Activated CD8-positive, alpha-beta memory T cell treated with anti-CD3 and anti-CD28 coated beads for 36 hours (primary cell): ENCODE measurements at regions not wholly inside any gene's neighbourhood (a gene's known extent, or its start where the extent isn't known, plus 50 kb on each side); places are given as distances from the start of the nearest gene placed in this dataset.

Experiments
- CTCF ChIA-PET: fragments of 350-600 bp; sonication (Branson Sonifier 250); formaldehyde crosslinking; loops from one replicate; lab custom pipeline; 2021; ENCODE audit warnings: antibody characterized with exemption; lab: Charles Lee
- POLR2A ChIA-PET: fragments of 350-600 bp; sonication (Branson Sonifier 250); formaldehyde crosslinking; loops from one replicate; lab custom pipeline; 2021; ENCODE audit warnings: antibody characterized with exemption; lab: Charles Lee

DNA sequence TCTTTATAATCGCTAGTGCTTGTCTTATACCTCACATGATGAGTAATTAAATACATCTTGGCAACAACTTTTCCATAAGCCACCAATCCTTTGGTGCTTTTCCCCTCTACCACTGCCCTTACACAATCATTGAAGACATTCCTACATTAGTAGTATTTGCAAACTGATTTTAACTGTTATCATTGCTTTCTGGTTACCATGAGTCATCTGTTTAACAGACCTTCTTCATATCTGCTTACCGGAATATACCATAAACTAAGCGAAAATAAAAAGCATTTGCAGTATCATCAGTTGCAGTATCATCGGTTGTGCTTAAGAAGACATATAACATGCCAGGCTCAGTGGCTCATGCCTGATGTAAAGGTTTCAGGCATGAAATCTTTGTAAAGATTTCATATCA lies 54.8 kb upstream of the PLEKHA5 start:
- CTCF ChIA-PET, result no interaction called here

DNA sequence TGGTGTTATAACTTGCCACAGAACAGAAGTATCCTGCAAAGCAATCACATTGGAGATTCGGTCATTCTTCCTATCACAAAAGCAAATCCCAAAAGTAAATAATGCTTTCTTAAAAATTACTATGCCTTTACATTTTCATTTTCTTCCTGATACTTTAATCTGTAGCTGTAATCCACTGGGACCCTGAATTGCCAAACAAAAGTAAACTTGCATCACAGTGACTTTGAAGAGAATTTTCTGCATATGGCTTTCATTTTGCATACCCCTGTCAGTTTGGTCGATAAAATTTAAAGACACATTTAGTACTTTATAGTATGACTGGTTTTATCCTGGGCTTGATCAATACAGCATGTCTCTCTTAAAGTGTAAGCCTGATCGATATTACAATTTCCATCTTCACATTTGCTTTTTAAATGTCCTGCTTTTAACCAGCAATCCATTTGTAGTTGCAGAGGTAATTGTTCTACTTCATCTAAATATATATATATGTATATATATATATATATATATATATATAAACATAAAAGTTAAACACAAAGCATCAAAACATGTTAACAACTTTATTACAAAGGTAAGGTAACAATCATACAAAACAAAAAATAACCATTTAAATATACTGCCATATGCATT lies 53.7 kb upstream of the PLEKHA5 start:
- ChIA-PET CTCF (no interaction called here), POLR2A (no interaction called here)

More for the DNA sequence above, 54.8 kb upstream of the PLEKHA5 start:
- POLR2A ChIA-PET, result no interaction called here
